ENCODE measurements at regions not wholly inside any gene's neighbourhood (a gene's known extent, or its start where the extent isn't known, plus 50 kb on each side); places are given as distances from the start of the nearest gene placed in this dataset.

DNA sequence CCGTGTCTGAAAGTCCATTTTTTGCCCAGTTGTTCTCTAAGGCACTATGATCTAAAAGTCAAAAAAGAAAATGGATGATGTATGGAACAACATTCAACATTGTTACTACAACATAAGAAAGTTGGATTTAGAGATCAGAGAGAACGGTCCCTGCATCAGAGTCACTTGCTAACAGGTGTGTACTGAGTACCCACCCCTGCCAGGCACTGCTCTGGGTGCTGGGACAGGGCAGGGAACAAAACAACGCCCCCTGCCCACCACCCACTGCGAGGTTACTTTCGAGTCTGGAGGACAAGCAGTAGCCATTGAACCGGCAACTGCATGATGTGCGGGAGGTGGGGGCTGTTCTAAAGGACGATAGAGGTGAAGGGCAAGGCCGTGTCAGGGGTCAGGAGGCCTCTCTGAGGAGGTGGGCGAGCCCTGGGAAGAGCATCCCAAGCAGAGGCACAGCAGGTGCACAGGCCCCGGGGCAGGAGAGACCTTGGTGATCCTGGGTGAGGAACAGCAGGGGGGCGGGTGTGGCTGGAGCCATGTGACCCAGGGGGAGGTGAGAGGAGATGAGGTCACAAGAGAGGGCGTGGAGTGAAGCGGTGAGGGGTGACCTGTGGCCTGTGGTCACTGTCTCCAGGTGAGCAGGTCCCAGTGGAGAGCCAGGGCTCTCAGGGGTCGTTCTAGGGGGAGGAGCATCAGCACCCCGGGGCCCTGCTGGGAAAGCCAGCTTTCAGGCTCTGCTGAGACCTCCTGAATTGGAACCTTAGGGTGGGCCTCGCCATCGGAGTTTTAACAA, 197.5 kb upstream of the SULF2 start:
- TF ChIP-seq, protein P1, sequence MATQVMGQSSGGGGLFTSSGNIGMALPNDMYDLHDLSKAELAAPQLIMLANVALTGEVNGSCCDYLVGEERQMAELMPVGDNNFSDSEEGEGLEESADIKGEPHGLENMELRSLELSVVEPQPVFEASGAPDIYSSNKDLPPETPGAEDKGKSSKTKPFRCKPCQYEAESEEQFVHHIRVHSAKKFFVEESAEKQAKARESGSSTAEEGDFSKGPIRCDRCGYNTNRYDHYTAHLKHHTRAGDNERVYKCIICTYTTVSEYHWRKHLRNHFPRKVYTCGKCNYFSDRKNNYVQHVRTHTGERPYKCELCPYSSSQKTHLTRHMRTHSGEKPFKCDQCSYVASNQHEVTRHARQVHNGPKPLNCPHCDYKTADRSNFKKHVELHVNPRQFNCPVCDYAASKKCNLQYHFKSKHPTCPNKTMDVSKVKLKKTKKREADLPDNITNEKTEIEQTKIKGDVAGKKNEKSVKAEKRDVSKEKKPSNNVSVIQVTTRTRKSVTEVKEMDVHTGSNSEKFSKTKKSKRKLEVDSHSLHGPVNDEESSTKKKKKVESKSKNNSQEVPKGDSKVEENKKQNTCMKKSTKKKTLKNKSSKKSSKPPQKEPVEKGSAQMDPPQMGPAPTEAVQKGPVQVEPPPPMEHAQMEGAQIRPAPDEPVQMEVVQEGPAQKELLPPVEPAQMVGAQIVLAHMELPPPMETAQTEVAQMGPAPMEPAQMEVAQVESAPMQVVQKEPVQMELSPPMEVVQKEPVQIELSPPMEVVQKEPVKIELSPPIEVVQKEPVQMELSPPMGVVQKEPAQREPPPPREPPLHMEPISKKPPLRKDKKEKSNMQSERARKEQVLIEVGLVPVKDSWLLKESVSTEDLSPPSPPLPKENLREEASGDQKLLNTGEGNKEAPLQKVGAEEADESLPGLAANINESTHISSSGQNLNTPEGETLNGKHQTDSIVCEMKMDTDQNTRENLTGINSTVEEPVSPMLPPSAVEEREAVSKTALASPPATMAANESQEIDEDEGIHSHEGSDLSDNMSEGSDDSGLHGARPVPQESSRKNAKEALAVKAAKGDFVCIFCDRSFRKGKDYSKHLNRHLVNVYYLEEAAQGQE (IDR thresholded peaks at IDR 0.05; ENCODE audit: insufficient replicate concordance, low read depth): no peak
- TF ChIP-seq POLR2AphosphoS5 (IDR thresholded peaks at IDR 0.05; ENCODE audit: low read depth): no peak
